CMK (cell line): ENCODE measurements at regions not wholly inside any gene's neighbourhood (a gene's known extent, or its start where the extent isn't known, plus 50 kb on each side); places are given as distances from the start of the nearest gene placed in this dataset.
"Not testable (repeated sequence)": the region's sequence is repeated elsewhere in the genome, so short reads cannot be mapped to it uniquely, and the experiment has no call there.

Source experiments
- DNase-seq: peaks from one replicate; pipeline ENCODE4 v3.0.0-alpha.2; 2010; ENCODE audit warnings: low read depth

DNA sequence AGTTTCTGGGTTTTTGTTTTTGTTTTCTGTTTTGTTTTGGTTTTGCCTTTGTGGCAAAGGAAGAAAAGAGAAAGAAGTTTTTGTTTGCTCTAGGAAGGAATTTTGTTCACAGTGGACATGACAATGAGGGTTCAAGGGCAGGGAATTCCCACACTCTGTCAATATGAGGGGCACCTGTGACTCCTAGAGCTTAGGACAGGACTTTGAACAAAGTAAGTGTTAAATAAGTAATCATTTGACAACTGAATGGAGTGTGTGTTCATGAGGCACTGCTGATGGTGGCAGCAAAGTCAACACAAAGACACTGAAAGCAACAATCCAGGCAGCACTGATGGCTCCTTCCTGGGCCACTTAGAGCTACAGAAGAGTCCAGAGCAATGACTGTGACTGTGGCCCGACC lies 1381.1 kb upstream of the LRRTM3 start:
- no peak for DNase-seq

DNA sequence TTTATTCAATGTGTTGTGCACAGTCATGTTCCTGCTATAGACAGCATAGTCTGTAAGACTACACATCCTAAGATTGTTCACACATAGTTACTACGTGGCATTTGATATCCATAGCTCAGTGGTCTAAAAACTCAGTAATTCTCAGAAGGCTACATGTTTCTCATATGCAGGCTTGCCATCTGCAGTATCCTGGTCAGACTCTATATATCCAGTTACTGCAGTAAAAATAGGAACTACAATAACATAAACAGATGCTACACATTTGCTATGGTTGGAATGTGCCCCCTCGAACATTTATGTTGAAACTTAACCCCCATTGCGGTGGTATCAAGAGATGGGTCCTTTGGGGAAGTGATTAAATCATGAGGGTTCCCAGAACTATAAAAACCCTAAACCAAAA lies 1377.8 kb upstream of the LRRTM3 start:
- DNase-seq, result no peak

DNA sequence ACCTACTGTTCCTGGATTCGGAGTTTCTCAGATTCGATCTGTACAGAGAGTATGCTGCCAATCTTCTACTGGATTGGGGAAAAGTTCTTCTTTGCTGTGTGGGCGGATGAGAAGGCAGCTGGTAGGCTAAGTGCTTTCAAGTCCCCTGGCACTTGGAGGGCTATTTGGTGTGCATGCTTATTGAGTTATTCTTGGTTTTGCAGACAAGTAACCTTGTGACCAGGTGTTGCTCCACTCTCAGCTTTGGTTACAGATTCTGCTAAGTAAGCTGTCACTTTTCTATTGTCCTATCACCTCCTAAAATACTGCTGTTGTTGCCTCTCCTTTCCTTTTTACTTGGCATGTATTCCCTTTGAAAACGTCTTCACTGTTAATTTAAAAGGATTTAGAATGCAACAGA lies 1375.1 kb upstream of the LRRTM3 start:
- DNase-seq, result no peak

DNA sequence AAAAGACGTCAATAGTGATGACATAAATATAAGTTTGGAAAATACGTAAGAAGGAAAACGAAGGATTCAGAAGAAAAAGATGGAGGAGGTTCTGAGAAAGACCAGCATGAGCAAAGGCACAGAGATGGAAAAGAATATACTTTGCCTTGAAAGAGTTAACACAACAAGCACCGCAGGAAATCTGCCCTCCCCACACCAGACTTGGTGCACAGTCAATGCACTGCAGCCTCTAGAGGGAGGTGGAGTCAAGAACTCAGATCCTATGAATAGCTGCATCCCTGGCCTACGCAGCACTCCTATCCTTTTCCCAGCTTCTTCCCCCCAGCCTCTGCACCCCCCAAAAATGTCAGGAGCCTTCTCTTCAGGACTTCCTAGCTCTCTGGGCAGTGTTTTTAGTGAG lies 1370.6 kb upstream of the LRRTM3 start:
- no peak for DNase-seq

DNA sequence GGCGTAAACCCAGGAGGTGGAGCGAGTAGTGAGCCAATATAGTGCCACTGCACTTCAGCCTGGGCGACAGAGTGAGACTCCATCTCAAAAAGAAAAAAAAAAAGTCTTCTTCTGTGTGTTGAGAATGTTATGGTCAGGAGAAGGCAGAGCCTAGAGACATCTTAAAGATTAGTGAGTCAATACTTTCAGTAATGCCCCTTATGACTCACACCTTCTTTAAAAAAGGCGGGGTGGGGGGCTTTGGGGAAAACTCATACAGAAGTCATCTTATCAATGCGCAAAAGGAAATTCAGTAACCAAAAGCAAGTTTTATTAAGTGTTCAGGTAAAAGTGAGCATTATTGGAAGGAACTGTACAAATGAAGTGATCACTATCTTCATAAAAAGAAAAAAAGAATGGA lies 1369.8 kb upstream of the LRRTM3 start:
- DNase-seq, result no peak

DNA sequence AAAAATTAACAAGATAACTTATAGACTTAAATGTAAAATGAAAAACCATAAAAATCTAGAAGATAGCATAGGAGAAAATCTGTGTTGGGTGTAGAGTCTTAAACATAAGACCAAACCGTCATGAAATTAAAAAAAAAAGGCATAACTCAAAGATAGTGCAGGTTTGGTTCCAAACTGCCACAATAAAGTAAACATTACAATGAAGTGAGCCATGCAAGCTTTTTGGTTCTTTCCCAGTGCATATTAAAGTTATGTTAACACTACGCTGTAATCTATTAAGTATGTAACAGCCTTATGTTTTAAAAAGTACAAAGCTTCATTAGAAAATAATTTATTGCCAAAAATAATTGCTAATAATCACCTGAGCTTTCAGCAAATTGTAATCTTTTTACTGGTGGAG lies 1366.5 kb upstream of the LRRTM3 start:
- DNase-seq, result no peak

DNA sequence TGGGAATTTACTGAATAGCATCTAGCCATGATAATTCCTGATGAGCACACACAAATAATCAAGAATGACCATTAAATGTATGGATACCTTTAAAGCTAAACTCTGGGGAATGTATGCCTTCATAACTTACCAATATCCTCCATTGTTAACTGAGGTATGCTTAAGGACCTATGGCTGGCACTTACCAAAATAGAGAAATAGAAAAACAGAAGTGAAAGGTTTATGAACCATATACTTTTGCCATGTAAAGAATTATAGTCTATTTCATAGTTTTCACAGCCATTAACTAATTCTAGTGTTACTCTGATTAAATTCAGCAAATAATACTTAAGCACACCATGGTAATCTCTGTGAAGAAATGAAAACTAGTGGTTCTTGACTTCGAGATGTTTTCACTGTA lies 1360.6 kb upstream of the LRRTM3 start:
- no peak for DNase-seq

DNA sequence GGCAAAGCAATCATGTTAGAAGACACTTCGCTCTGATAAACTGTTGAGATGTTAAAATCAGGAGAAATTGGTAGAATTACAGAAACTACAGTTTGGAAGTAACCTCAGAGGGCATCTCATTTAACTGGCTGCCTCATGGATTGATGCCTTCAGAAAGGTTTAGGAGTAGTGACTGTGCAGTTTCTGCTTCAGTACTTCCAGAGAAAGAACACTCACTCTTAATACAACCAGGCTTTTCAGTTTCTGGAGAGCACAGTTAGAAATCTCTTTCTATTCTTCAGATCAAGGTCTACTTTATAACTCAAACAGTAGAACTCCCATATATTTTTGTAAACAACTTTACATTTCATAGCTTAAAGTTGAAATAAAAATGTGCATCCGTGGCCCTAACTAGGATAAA lies 1358.9 kb upstream of the LRRTM3 start:
- no peak for DNase-seq

DNA sequence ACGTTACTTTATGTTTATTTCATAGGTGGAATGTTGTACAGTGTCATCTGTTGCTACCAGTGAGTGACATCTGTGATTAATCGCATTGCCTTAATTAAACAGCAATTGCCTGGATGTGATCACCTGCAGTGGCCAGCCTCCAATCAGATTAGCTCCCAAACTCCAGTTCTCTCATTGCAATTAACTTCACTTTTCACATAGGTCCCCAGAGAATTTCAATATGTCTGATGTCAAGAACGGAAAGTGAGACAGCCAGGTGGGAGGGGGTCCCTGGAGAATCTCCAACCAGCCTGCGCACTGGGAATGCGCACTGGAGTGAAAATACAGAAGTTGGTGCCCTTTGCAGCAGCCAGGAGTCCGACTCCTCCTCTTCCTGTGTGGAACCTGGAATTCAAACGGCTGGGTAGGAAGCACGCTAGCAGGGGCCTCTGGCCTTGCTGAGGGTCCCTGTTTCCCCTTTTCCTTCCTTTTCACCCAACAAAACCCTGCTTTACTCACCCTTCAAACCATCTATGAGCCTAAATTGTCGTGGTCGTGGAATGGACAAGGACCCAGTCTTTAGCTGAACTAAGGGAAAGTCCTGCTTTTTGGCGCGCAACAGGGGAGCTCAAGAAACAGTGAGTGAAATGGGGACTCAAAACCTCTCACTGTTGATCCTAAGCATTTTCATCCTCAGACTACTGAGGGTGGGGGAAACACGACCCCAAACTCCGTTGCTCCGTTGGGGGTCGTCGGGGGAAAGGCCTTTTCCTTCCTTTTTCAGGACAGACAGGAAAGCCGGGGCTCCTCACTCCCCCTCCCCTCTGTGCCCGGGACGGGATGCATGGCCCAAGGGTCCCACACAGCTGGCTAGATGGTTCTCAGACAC lies 1355.5 kb upstream of the LRRTM3 start:
- DNase-seq, result peak; percentile 56

DNA sequence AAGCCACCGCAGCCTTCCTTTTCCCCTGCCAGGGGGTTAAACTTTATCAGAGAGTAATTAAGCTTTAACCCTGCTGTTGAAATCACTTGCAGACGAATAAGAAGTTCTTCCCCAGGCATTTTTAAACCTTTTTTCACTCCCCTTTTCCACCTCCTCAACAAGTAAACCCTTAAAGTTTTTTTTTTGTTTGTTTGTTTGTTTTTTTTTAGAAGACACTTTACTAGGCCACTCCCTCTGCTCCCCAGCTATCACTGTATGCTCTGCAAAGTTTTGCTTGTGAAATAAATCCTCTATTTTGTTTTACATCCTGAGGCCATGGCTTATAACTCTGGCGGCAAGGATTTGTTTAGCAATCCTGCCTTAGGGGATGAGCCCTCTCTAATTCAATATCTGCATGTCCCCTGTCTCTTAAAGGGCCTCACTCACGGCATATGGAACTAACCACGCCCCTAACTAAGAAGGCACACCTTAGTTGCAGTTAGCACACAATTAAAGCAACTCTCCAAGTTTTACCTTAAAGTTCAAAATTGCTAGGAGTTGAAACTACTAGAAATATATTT lies 1354.7 kb upstream of the LRRTM3 start:
- peak; percentile 12 for DNase-seq

DNA sequence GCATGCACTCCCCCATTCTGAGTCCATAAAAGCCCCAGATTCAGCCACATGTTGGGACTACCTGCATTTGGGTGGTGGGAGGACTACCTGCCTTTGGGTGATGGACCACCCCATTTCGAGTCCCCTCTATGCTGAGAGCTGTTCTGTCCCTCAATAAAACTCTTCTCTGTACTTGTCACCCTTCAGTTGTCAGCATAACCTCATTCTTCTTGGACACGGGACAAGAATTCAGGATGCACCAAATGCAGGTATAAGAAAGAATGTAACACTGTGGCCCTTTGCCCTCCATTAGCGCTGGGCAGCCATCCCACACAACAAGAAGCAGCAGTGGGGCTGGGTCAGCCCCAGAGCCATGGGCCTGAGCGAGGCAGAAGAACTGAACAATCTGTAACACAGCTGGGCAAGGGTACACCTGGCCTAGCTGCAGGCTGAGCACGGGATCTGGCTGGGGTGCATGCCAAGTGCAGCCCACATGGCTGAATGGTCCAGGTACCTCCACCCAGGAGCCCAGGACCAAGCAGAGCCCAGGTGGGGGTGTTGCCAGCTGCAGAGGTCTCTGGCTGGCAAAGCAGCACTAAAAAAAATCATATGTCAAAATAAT lies 1344.3 kb upstream of the LRRTM3 start:
- DNase-seq, result no peak

DNA sequence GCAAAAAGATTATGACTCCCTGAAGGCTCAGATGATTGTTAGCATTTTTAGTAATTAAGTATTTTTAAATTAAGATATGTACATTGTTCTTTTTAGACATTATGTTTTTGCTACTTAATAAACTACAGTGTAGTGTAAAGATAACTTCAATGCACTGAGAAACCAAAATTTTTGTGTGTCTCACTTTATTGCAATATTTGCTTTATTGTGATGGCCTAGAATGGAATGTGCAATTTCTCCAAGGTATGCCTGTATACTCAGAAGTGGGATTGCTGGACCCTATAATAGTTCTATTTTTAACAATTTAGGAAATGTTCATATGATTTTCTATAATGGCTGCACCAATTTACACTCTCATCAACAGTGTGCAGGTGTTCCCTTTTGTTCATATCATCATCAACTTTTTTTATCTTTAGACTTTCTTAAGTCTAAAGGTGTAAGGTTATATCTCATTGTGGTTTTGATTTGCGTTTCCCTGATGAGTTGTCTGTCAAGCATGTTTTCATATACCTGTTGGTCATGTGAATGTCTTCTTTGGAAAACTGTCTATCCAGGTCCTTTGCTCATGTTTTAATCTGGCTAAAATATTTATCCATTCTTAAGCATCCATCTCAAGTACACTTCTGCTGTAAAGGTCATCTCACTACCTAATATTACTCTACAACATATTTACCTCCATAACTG lies 1323.5 kb upstream of the LRRTM3 start:
- DNase-seq, result no peak

DNA sequence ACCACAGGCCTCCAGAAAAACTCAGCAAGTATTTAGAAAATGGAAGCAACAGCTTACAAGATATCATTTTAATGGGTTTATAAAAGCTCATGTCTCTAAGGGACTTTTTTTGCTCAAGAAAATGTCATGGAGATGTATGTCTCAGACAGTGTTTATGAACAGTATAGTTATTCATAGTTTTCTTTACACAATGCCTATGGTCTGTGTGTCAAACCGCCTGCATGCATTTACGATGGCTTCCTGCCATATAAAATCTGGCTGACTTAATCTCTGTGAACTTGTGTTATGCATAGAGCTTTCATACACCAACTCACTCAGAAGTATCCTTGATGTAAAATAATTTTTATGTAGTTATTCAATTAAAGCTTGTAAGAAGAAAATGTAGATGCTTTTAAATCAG lies 1314.2 kb upstream of the LRRTM3 start:
- no peak for DNase-seq

DNA sequence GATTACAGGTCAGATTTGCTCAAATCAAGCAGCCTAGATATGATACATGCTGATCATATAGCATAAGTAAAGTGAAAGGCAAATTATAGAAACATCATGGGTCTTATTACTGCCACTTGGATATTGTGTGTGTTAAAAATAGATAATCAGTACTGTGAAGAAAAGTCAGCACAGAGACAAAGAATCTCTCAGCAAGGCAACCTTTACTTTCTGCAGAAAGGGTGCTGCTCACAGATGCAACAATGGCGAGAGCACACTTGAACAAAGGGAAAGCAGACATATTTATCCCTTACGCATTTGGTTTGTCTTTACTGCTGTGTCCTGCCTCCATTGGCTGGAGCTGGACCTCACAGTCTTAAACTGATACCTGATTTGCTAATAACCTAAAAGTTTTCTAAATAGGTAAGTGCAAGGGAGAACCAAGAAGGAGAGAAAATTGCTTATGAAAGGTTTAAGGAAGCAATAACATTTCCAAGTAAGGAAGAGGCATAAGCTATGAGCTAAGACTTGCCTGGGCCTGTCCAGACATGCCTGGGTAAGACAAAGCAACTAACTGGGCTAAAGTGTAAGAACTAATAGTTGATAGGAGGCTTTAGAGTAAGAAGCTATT lies 1310.8 kb upstream of the LRRTM3 start:
- DNase-seq, result no peak

DNA sequence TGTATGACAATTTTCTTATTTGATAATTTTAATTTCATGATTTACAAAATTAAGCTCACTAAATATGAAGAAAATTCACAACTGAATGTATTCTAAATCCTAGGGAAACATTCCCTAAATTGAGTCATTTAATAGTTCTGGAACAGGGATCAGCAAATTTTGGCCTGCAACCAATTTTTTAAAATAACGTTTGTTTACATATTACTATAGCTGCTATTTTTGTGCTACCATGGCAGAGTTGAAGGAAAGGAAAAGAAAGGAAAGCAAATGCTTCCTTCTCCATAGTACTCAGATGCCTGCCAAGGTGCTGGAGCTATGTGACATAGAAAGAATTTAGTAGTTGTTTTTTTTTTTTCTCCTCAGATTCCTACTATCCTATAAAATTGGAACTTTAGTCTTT lies 1307.7 kb upstream of the LRRTM3 start:
- no peak for DNase-seq

DNA sequence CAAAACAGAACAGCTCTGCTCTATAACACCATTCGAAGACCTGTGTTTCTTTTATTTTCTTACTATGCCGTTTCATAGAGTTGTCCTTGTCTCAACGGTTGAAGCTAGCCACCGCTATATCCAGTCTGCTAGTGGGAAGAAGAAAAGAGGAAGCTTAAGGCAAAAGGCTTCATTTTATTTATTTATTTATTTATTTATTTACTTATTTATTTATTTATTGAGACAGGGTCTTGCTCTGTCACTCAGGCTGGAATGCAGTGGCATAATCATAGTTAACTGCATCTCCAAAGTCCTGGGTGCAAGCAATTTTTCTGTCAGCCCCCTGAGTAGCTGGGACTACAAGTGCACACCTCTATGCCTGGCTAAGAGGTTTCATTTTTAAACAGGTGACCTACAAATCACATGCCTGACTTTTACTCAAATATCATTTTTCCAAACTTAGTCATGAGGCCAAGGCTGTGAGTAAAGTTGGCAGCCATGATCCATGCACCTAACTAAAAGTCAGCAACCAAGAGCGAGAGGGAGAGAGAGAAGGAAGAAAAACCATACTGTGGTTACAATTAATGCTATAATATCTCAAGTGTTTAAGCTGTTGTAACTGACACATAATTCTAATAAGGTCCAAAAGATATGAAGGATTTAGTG lies 1305.3 kb upstream of the LRRTM3 start:
- DNase-seq, result no peak

DNA sequence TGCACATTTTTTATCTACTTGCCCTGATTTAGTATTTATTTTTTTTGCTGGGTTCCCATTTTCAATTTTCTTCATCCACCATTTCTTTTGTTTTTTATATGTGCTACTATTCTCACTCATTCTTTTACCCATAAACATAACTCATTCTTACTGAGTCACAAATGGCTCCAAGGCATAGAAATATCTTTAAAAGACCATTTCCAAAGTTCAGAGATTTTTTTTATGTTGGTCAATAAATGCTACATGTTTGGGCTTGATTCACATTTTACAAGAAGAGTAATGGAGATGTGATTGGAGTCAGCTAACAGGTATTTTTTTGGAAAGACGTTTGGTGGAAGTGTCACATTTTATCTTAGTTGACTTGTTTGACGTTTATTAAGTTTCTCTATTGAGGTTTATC lies 1303.2 kb upstream of the LRRTM3 start:
- no peak for DNase-seq

DNA sequence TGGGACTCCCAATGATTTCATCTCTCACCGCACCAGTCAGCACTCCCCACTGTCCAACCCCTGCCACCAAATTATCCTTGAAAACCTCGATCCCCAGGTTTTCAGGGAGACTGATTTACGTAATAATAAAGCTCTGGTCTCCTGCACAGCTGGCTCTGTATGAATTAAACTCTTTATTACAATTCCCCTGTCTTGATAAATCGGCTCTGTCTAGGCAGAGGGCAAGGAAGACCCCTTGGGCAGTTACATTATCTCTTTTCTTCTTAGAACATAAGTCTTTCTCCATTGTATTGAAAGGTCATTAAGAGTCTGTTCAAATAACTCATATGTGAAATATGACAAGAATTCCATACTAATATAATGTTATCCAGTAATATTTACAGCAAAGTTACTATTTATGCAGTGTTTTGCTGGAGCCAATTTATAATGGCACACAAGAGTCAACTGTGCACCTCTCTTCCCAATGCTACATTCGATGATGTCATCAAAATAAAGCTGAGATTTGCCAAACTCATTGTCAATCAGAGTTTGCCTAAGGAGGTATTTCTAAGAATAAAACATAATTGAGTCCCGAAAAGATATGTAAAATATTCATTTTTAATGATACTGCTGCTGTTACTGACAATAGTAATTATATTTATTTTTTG lies 1297.2 kb upstream of the LRRTM3 start:
- no peak for DNase-seq

DNA sequence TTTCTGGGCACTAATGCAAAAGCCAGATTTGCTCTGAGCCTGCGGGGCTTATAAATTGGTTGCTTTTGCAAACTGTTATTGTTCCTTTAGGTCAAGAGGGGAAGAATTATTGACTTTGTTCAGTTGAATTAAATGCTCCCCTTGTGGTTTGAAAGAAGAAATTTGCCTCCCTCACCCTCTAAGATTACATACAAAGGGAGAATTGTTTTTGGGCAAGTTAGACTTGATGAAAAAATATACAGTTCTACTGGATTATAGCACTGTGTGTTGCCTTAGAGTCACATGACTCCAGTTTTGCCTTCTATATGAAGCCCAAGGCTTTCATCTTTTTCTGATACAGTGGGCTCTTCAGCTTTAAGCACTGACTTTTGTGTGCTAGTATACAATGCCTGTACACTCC lies 1265.8 kb upstream of the LRRTM3 start:
- no peak for DNase-seq

DNA sequence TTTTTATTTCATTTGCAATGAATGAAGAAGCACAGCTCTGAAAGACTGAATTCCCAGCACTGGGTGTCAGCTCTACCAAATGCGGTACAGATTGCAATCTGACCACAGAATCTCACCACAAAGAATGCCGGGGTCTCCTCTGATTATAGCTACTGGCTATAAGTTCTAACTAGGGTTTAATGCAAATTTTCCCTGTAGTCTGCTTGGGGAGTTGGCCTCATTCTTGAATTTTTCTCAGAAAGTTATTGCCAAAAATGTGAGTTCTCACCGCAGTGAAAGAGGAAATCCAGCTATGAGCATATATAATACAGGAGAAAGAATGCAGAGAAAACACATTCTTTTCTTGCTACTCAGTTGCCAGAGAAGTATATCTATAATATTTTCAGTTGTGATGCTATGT lies 1255.7 kb upstream of the LRRTM3 start:
- peak; percentile 14 for DNase-seq

DNA sequence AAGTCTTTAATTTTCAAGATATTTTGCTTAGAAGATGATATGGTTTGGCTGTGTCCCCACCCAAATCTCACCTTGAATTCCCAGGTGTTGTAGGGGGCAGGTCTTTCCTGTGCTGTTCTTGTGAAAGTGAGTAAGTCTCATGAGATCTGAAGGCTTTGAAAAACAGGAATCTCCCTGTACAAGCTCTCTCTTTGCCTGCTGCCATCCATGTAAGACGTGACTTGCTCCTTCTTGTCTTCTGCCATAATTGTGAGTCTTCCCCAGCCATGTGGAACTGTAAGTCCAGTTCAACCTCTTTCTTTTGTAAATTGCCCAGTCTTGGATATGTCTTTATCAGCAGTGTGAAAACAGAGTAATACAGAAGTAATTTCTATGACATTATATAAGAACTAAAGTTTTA lies 1255.2 kb upstream of the LRRTM3 start:
- DNase-seq, result not testable (repeated sequence)

DNA sequence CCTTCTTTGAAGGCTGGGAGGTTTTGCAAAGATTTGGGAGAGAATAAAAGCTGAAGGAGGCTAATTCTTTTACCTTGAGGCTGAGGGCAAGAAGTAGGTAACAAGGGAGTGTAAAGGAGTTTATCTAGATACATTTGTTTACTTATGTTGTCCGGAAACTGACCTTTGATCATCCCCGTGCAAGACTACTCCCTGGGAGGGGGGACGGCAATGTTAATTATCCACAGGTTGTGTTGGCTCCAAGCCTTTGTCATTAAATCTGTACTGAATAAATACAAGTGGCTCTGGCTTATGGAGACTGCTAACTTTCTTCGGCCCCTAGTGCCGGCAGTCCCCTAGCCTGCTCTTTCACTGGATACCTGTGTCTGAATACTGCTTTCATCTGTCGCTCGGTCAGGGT lies 1250.6 kb upstream of the LRRTM3 start:
- no peak for DNase-seq
